ENCODE measurements at regions not wholly inside any gene's neighbourhood (a gene's known extent, or its start where the extent isn't known, plus 50 kb on each side); places are given as distances from the start of the nearest gene placed in this dataset.

DNA sequence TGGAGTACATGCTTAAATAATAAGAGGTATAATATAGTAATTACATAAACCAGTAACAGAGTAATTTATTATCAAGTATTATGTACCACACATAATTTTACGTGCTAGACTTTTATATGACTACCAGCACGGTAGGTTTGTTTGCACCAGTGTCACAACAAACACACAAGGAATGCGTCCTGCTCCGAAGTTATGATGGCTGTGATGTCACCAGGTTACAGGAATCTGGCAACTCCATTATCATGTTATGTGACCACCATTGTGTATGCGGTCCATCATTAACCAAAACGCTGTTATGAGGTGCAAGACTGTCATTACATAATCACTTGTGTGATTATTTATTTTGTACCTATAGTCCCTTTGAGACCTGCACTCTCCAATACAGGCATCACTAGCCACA, 235.2 kb upstream of the PMEPA1 start:
- DNase-seq (ENCODE audit: low read depth): no peak

- DNase-seq (ENCODE audit: low read depth): no peak
Measured at GRCh38 chr20:57943950-57944349, 234.1 kb upstream of the PMEPA1 start.

DNA sequence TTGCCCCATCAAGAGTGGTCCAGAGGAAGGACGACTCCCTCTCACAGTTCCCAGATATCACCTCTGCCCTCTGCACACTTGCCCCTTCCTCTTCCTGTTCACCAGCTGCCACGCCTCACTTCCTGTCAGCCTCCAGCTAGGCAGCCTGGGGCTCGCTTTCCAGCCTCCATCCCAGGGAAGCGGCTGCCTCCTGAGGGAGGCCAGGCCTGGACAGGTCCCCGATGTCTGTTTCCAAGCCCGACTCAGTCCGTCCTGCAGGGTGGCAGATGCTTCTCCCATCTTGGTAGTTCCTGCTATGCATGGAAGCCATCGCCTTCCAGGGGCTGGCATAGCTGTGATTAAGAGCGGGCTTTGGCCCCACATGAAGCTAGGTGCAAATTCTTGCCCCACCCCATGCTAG, 233.5 kb upstream of the PMEPA1 start:
- DNase-seq (ENCODE audit: low read depth): no peak

GRCh38 chr20:57941604-57942381, 232.0 kb upstream of the PMEPA1 start:
- no peak for DNase-seq (ENCODE audit: low read depth)

DNA sequence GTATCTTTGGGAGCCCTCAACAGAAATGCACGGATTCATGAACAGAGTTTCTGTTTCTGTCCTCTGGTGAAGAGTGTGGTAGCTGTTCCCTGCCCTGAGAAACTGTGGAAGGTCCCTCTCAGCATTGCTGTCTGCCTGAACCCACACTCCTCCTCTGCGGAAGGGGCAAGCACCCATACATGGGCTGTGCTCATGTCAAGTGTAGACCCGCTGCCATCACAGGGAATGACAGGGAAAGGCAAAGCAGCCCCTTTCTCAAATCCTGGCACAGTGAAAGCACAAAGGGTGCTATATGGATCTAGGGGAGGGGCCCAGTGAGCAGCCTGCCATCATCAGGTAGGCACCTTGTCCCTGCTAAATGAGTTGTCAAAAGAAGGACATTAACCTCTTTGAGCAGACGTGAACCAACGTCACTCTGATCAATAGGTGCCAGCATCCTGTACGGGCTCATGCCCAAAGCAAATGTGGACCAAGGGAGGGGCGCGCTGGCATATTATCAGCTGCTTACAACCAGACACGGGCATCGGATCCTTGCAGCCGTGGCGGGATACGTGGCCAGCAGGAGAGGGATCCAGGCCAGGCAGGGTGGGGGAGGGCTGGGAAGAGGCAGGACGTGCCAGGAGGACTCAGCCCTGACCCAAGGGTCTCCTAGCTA, 231.2 kb upstream of the PMEPA1 start:
- no peak for DNase-seq (ENCODE audit: low read depth)

DNA sequence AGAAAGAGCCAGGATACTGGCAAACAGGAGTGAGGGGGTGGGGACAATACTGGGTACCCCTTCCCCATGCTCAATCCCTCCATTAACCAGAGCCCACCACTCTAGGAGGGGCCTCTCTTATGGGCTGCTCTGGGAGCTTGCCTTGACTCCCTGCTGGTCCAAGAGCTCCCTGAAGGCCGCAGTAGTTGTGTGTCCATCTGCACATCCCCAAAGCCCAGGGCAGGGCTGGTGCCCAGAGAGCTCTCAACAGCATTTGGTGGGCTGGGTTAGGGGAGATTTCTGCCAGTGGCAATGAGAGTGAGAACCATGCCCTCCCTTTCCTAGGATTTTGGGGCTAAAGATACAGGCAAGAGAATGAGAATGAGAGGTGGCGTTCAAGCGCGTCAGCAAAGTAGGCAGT, 230.6 kb upstream of the PMEPA1 start:
- DNase-seq (ENCODE audit: low read depth): no peak

- DNase-seq (ENCODE audit: low read depth): no peak
Measured at GRCh38 chr20:57939499-57939898, 229.7 kb upstream of the PMEPA1 start.

- no peak for DNase-seq (ENCODE audit: low read depth)
Measured at GRCh38 chr20:57938158-57939108, 228.6 kb upstream of the PMEPA1 start.

GRCh38 chr20:57936636-57937385, 227.0 kb upstream of the PMEPA1 start:
- DNase-seq (ENCODE audit: low read depth): no peak

DNA sequence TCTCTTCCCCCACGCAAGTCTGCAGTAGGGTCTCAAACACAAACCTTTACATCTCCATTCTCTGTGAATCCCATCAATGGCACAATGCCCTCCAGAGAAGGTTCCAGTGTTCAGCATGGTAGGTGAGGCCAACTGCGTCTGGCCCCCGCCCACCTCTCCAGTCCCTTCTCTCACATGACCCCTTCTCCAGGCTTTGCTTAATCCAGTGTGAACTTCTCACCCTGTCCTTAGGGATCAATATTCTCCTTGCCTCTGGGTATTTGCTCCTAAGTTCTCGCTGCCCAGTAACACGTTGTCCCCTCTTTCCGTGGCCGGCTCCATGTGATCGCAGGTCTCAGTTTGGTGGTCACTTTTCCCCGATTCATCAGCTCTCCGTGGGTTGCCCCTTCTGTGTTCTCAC, 225.1 kb upstream of the PMEPA1 start:
- DNase-seq (ENCODE audit: low read depth): no peak

GRCh38 chr20:57934007-57934805, 224.4 kb upstream of the PMEPA1 start:
- no peak for DNase-seq (ENCODE audit: low read depth)

DNA sequence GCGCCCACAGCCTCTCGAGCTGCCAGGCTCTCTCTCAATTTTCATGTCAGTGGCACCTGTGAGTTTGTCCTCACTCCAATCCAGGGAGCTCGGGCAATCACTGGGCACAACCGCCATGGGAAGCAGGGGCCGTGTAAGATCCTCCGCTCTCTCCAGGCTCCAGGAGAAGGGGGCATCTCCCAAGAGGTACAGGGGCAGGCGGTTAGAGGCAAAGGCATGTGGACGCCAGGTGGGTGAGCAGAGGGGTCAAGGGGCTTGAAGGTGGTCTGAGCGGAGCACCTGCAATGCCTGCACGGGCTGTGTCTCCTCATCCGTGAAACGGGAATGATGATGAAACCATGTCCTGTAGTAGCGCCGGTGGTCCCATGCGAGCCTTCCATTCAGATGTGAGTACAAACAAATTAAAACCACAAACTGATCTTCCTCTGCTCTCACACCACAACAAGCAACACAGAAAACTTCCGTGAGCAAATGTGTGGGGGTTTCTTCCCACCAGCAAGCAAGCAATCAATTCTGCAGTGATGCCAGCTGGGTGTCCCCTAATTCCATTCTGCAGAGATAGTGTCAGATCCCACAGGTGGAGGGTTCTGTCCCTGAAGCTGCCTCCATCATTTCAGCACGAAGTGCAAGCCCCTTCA, 222.5 kb upstream of the PMEPA1 start:
- DNase-seq (ENCODE audit: low read depth): no peak

DNA sequence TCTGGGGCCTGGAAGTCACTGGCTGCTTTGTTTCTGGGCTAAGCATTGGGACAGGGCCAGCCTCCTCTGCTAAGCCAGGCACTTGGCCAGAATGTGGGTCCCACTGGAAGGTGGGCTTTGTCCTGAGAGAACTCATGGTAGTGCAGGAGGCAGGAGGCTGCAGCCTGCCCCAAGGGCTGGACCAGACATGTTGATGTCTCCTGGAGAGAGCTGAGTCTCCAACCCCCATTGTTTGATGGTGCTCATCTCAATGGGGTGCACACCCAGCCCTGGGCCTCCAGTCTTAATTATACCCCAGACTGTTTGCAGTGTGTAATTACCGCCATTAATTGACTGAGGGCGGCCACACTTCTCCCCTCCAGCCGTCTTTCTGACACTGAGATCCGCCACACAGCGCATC, 220.5 kb upstream of the PMEPA1 start:
- no peak for DNase-seq (ENCODE audit: low read depth)

- no peak for DNase-seq (ENCODE audit: low read depth)
Measured at GRCh38 chr20:57928181-57928967, 218.6 kb upstream of the PMEPA1 start.

- no peak for DNase-seq (ENCODE audit: low read depth)
Measured at GRCh38 chr20:57927376-57927775, 217.6 kb upstream of the PMEPA1 start.

DNA sequence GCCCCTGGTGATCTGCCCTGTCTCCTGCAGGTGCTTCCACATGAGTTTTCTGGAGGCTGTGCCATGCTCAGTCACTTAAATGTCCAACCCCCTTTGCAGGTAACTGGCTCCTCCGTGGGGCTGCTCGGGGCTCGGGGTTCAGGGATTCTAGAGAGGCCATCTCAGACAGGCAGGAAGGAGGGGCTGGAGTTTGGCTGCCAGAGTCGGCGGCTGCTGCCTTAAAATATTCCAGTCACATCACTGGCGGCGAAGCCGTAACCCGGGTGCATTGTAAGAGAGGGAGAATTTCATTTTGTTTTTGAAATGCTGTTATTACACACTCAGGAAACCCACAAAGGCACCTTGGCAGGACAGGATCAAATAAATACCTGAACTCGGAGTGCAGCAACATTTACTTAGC, 212.9 kb upstream of the PMEPA1 start:
- no peak for DNase-seq (ENCODE audit: low read depth)

- DNase-seq (ENCODE audit: low read depth): no peak
Measured at GRCh38 chr20:57922083-57922482, 212.3 kb upstream of the PMEPA1 start.

- DNase-seq (ENCODE audit: low read depth): no peak
Measured at GRCh38 chr20:57921676-57922075, 211.9 kb upstream of the PMEPA1 start.

GRCh38 chr20:57920971-57921370, 211.2 kb upstream of the PMEPA1 start:
- DNase-seq (ENCODE audit: low read depth): no peak

GRCh38 chr20:57919049-57919448, 209.2 kb upstream of the PMEPA1 start:
- DNase-seq (ENCODE audit: low read depth): no peak

All from fibroblast of the conjunctiva (primary cell).